NCI-H2081 (cell line): ENCODE measurements at regions not wholly inside any gene's neighbourhood (a gene's known extent, or its start where the extent isn't known, plus 50 kb on each side); places are given as distances from the start of the nearest gene placed in this dataset.
A peak's percentile ranks its signal among the peaks of the same experiment; 100 is the strongest.
"Not testable (repeated sequence)": the region's sequence is repeated elsewhere in the genome, so short reads cannot be mapped to it uniquely, and the experiment has no call there.

Experiments used
- DNase-seq, 2 experiments: peaks; one replicate each; lab custom pipeline; 2025; lab: John Stamatoyannopoulos, UW

GRCh38 chr3:71958533-71958932 lies 173.6 kb upstream of the PROK2 start:
- DNase-seq, result no peak

GRCh38 chr3:71956716-71957115 lies 171.8 kb upstream of the PROK2 start:
- DNase-seq, result no peak

- DNase-seq, result no peak
Observed at GRCh38 chr3:71956069-71956340, 171.1 kb upstream of the PROK2 start.

- DNase-seq, result peak; percentile 51 to 82
Observed at GRCh38 chr3:71955240-71956068, 170.5 kb upstream of the PROK2 start.

GRCh38 chr3:71951842-71952241 lies 166.9 kb upstream of the PROK2 start:
- no peak for DNase-seq

- no peak for DNase-seq
Observed at GRCh38 chr3:71951361-71951760, 166.4 kb upstream of the PROK2 start.

- no peak for DNase-seq
Observed at GRCh38 chr3:71949442-71949841, 164.5 kb upstream of the PROK2 start.

GRCh38 chr3:71944482-71945065 lies 159.6 kb upstream of the PROK2 start:
- DNase-seq, result peak; percentile 83 to 96

- DNase-seq, result peak in 1 of 2 experiments; percentile 36
Observed at GRCh38 chr3:71942432-71943187, 157.7 kb upstream of the PROK2 start.

GRCh38 chr3:71940486-71940885 lies 155.5 kb upstream of the PROK2 start:
- DNase-seq, result no peak

- DNase-seq, result not testable (repeated sequence)
Observed at GRCh38 chr3:71938081-71938480, 153.1 kb upstream of the PROK2 start.

GRCh38 chr3:71936681-71937080 lies 151.7 kb upstream of the PROK2 start:
- DNase-seq, result no peak

- no peak for DNase-seq
Observed at GRCh38 chr3:71934520-71935270, 149.7 kb upstream of the PROK2 start.

GRCh38 chr3:71931922-71932321 lies 147.0 kb upstream of the PROK2 start:
- no peak for DNase-seq

- DNase-seq, result peak in 1 of 2 experiments; percentile 19
Observed at GRCh38 chr3:71930056-71930991, 145.4 kb upstream of the PROK2 start.

- no peak for DNase-seq
Observed at GRCh38 chr3:71928212-71928611, 143.3 kb upstream of the PROK2 start.

GRCh38 chr3:71927505-71928066 lies 142.6 kb upstream of the PROK2 start:
- no peak for DNase-seq

GRCh38 chr3:71926616-71927015 lies 141.7 kb upstream of the PROK2 start:
- peak in 1 of 2 experiments; percentile 13 for DNase-seq

GRCh38 chr3:71926262-71926600 lies 141.3 kb upstream of the PROK2 start:
- DNase-seq, result peak; percentile 76 to 82

- not testable (repeated sequence) for DNase-seq
Observed at GRCh38 chr3:71925511-71926261, 140.7 kb upstream of the PROK2 start.
